PC-3 (cell line): ENCODE measurements at regions not wholly inside any gene's neighbourhood (a gene's known extent, or its start where the extent isn't known, plus 50 kb on each side); places are given as distances from the start of the nearest gene placed in this dataset.

Experiments used
- ATAC-seq: fragments of 200-7000 bp; cut with Tn5 transposase; 2 replicates; pipeline ENCODE4 v1.9.1; 2020; ENCODE audit warnings: mild to moderate bottlenecking, moderate library complexity
- BruUV-seq: library from RNA; stranded (reverse); fragments of 400-500 nt; replicated peaks from 2 replicates; lab custom pipeline; 2021; lab: Mats Ljungman, UMichigan
- CTCF ChIA-PET: fragments of 300-600 bp; sonication (Branson Sonifier 250); formaldehyde crosslinking; loops from one replicate; lab custom pipeline; 2022; ENCODE audit warnings: antibody characterized with exemption; lab: Charles Lee
- POLR2A ChIA-PET: fragments of 300-600 bp; sonication (Branson Sonifier 250); formaldehyde crosslinking; loops from one replicate; lab custom pipeline; 2022; ENCODE audit warnings: antibody characterized with exemption; ENCODE audit not compliant: unreplicated experiment; lab: Charles Lee
- DNase-seq: peaks from one replicate; pipeline ENCODE4 v3.0.0-alpha.2; 2015
- H2AFZ ChIP-seq: fragments of 300-600 bp; sonication (generic); 2 replicates; pipeline ENCODE4 v1.6.0; 2016; ENCODE audit warnings: antibody characterized with exemption, low read length
- H3F3A ChIP-seq: fragments of 300-600 bp; sonication (generic); one replicate; pipeline ENCODE4 v1.6.0; 2017; ENCODE audit warnings: antibody characterized with exemption, low read length, control low read depth, mild to moderate bottlenecking; ENCODE audit not compliant: unreplicated experiment
- H3K27ac ChIP-seq: fragments of 300-600 bp; sonication (generic); 2 replicates; pipeline ENCODE4 v1.5.1; 2016; ENCODE audit warnings: mild to moderate bottlenecking, low read length
- H3K27me3 ChIP-seq: fragments of 300-600 bp; sonication (generic); 2 replicates; pipeline ENCODE4 v1.6.1; 2016; ENCODE audit warnings: low read length, mixed read lengths
- H3K36me3 ChIP-seq: fragments of 300-600 bp; sonication (generic); 2 replicates; pipeline ENCODE4 v1.6.1; 2016; ENCODE audit warnings: low read depth, mixed run types, low read length, mixed read lengths
- H3K4me1 ChIP-seq: fragments of 300-600 bp; sonication (generic); 2 replicates; pipeline ENCODE4 v1.5.1; 2016; ENCODE audit warnings: low read length; ENCODE audit not compliant: insufficient read depth
- H3K4me2 ChIP-seq: fragments of 300-600 bp; sonication (generic); 2 replicates; pipeline ENCODE4 v1.6.0; 2016; ENCODE audit warnings: low read length
- H3K4me3 ChIP-seq: fragments of 300-600 bp; sonication (generic); 2 replicates; pipeline ENCODE4 v1.5.1; 2016; ENCODE audit warnings: mild to moderate bottlenecking, low read length, mixed read lengths
- H3K79me2 ChIP-seq: fragments of 300-600 bp; sonication (generic); 2 replicates; pipeline ENCODE4 v1.6.1; 2017; ENCODE audit warnings: low read length, mixed read lengths
- H3K9ac ChIP-seq: fragments of 300-600 bp; sonication (generic); 2 replicates; pipeline ENCODE4 v1.6.0; 2016; ENCODE audit warnings: mild to moderate bottlenecking, low read length
- H3K9me2 ChIP-seq: fragments of 300-600 bp; sonication (generic); replicated peaks from 2 replicates; pipeline ENCODE4 v1.6.1; 2016; ENCODE audit warnings: mixed run types, low read length, mixed read lengths
- H3K9me3 ChIP-seq: fragments of 300-600 bp; sonication (generic); 2 replicates; pipeline ENCODE4 v1.6.1; 2016; ENCODE audit warnings: low read length, mixed read lengths
- H4K20me1 ChIP-seq: fragments of 300-600 bp; sonication (generic); 2 replicates; pipeline ENCODE4 v1.6.1; 2016; ENCODE audit warnings: low read length, mixed read lengths
- CTCF ChIP-seq: fragments of 300-600 bp; sonication (generic); conservative IDR thresholded peaks from 2 replicates; pipeline ENCODE4 v1.5.1; 2017; ENCODE audit warnings: antibody characterized with exemption, low read depth, mild to moderate bottlenecking, low read length
- EZH2 ChIP-seq: fragments of 300-600 bp; sonication (generic); IDR thresholded peaks from one replicate; pipeline ENCODE4 v1.6.1; 2017; ENCODE audit warnings: antibody characterized with exemption, mild to moderate bottlenecking, low read length; ENCODE audit not compliant: unreplicated experiment
- EZH2phosphoT487 ChIP-seq: fragments of 300-600 bp; sonication (generic); IDR thresholded peaks from 2 replicates; pipeline ENCODE4 v1.6.1; 2018; ENCODE audit warnings: mild to moderate bottlenecking, antibody characterized with exemption, low read length, borderline replicate concordance
- intact Hi-C: fragments of 100-400 bp; cut with micrococcal nuclease; formaldehyde crosslinking; loops from 2 replicates; pipeline ENCODE4 v1.9.0; 2023

DNA sequence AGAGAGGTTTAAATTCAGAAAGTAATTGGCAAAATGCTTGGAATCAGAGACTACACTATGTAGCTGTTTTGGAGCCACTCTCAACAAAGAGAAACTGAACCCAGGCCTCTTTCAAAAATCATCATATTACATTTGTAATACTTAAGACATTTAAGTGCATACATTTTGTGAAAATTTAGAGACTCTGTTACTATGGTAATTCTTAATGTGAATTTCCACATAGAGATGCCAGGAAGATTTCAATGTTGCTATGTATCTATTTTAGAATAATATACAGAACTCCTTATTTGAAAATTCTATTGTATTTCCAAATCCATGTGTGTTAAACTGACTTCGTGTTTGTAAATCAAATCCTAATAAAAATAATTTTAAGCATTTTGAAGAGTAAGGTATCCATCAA is 1260.9 kb upstream of the C9orf72 start:
- TF ChIP-seq EZH2phosphoT487: no peak
- TF ChIP-seq EZH2: no peak
- no peak for TF ChIP-seq CTCF
- BruUV-seq: no TSS peak
- no peaks in the 10 kb centered on the region for H3F3A ChIP-seq
- no peaks in the 10 kb centered on the region for H4K20me1 ChIP-seq
- no peak overlapping the region for H3K9ac ChIP-seq
- ATAC-seq (no peak), DNase-seq (no peak)
- no peaks in the 10 kb centered on the region for H3K4me1 ChIP-seq
- H3K4me3 ChIP-seq: no peak overlapping the region
- H3K27me3 ChIP-seq: no peaks in the 10 kb centered on the region
- H3K9me3 ChIP-seq: no peaks in the 10 kb centered on the region
- no peak overlapping the region for H3K4me2 ChIP-seq
- no peak overlapping the region for H2AFZ ChIP-seq
- H3K27ac ChIP-seq: no peak overlapping the region
- CTCF ChIA-PET: no interaction called here
- intact Hi-C loops: no loop called here
- H3K9me2 ChIP-seq: no peaks in the 10 kb centered on the region
- POLR2A ChIA-PET: no interaction called here
- no peaks in the 10 kb centered on the region for H3K36me3 ChIP-seq
- H3K79me2 ChIP-seq: no peaks in the 10 kb centered on the region

- no peak overlapping the region for H3K27ac ChIP-seq
- BruUV-seq: no TSS peak
Observed at GRCh38 chr9:28839778-28840430, 1266.6 kb upstream of the C9orf72 start.

More at GRCh38 chr9:28839778-28840430, 1266.6 kb upstream of the C9orf72 start:
- Histone ChIP-seq H3K36me3 (no peaks in the 10 kb centered on the region), H3K4me3 (no peak overlapping the region), H4K20me1 (no peaks in the 10 kb centered on the region), H3K9me3 (no peaks in the 10 kb centered on the region), H3K79me2 (no peaks in the 10 kb centered on the region), H3K4me1 (no peaks in the 10 kb centered on the region), H3K27me3 (no peaks in the 10 kb centered on the region), H3K4me2 (no peak overlapping the region), H3K9ac (no peak overlapping the region), H3F3A (no peaks in the 10 kb centered on the region), H3K9me2 (no peaks in the 10 kb centered on the region), H2AFZ (no peak overlapping the region)
- DNase-seq (no peak), ATAC-seq (no peak)
- intact Hi-C loops: no loop called here
- no peak for TF ChIP-seq CTCF
- no peak for TF ChIP-seq EZH2
- TF ChIP-seq EZH2phosphoT487: no peak
- CTCF ChIA-PET: no interaction called here
- POLR2A ChIA-PET: no interaction called here
